Lung (tissue), 11 donors: ENCODE measurements at regions not wholly inside any gene's neighbourhood (a gene's known extent, or its start where the extent isn't known, plus 50 kb on each side); places are given as distances from the start of the nearest gene placed in this dataset.

Experiments used
- ATAC-seq: fragments of 200-7000 bp; cut with Tn5 transposase; one replicate; pipeline ENCODE4 v1.9.1; 2020; ENCODE audit warnings: moderate number of reproducible peaks; ENCODE audit not compliant: insufficient read depth, low FRiP score
- DNase-seq, 3 donors: peaks; one replicate each; pipeline ENCODE4 v3.0.0-alpha.2; 2013 to 2017
- H3K27ac ChIP-seq, 2 donors: one replicate each; pipeline ENCODE4 v1.5.1; 2013; ENCODE audit warnings: mild to moderate bottlenecking in 2 of 2, moderate library complexity in 2 of 2, control low read depth in 1 of 2, inconsistent platforms in 1 of 2, low read depth in 1 of 2, low read length in 1 of 2
- H3K27me3 ChIP-seq, 3 donors: one replicate each; pipeline ENCODE4 v1.5.1; 2013; ENCODE audit warnings: low read length in 2 of 3; ENCODE audit not compliant: control insufficient read depth in 3 of 3, insufficient read depth in 3 of 3
- H3K36me3 ChIP-seq, 4 donors: one replicate each; pipeline ENCODE4 v1.5.1; 2013; ENCODE audit warnings: low read length in 4 of 4, mild to moderate bottlenecking in 1 of 4, moderate library complexity in 1 of 4; ENCODE audit not compliant: control insufficient read depth in 4 of 4, insufficient read depth in 4 of 4
- H3K4me1 ChIP-seq, 5 donors: one replicate each; pipeline ENCODE4 v1.5.1; 2013; ENCODE audit warnings: low read length in 5 of 5, mild to moderate bottlenecking in 2 of 5, moderate library complexity in 1 of 5; ENCODE audit not compliant: control insufficient read depth in 5 of 5, insufficient read depth in 5 of 5
- H3K4me3 ChIP-seq: one replicate; pipeline ENCODE4 v1.5.1; 2013; ENCODE audit warnings: mild to moderate bottlenecking, control low read depth, moderate library complexity
- H3K9ac ChIP-seq, 2 donors: one replicate each; pipeline ENCODE4 v1.5.1; 2013; ENCODE audit warnings: low read length in 2 of 2, control low read depth in 1 of 2; ENCODE audit not compliant: insufficient read depth in 1 of 2
- H3K9me3 ChIP-seq, 4 donors: one replicate each; pipeline ENCODE4 v1.5.1; 2013; ENCODE audit warnings: low read length in 3 of 4, mild to moderate bottlenecking in 1 of 4, moderate library complexity in 1 of 4; ENCODE audit not compliant: control insufficient read depth in 4 of 4, insufficient read depth in 3 of 4
- WGBS, 2 donors: extraction: QIAGEN DNeasy Blood & Tissue Kit; methylation state at CpG; one replicate each; pipeline ENCODE4 v1.1.7; 2013; 5-methylcytosine and 5-hydroxymethylcytosine counted together
- TF ChIP-seq, protein P1 (sequence below): IDR thresholded peaks from 2 replicates; pipeline ENCODE4 v1.5.1; 2012; ENCODE audit warnings: mild to moderate bottlenecking; ENCODE audit errors: control extremely low read depth, extremely low read depth
- donor health status: control.
- donor health status: control.
- donor health status: Bipolar disorder and iron deficiency.
- donor health status: healthy.
- donor health status: DM: yes; HTN: yes; CAD: no.

- no peaks in the 10 kb centered on the region for H3K9me3 ChIP-seq
- peaks cover 0 to 5% (median 0%) of the 10 kb centered on the region in 5 donors for H3K4me1 ChIP-seq
- ATAC-seq (no peak), DNase-seq (no peak)
- no peak overlapping the region for H3K9ac ChIP-seq
- H3K36me3 ChIP-seq, result no peaks in the 10 kb centered on the region
- TF ChIP-seq, protein P1, sequence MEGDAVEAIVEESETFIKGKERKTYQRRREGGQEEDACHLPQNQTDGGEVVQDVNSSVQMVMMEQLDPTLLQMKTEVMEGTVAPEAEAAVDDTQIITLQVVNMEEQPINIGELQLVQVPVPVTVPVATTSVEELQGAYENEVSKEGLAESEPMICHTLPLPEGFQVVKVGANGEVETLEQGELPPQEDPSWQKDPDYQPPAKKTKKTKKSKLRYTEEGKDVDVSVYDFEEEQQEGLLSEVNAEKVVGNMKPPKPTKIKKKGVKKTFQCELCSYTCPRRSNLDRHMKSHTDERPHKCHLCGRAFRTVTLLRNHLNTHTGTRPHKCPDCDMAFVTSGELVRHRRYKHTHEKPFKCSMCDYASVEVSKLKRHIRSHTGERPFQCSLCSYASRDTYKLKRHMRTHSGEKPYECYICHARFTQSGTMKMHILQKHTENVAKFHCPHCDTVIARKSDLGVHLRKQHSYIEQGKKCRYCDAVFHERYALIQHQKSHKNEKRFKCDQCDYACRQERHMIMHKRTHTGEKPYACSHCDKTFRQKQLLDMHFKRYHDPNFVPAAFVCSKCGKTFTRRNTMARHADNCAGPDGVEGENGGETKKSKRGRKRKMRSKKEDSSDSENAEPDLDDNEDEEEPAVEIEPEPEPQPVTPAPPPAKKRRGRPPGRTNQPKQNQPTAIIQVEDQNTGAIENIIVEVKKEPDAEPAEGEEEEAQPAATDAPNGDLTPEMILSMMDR, result no peak
- H3K27me3 ChIP-seq, result no peaks in the 10 kb centered on the region
- 30 to 44% methylated on average over 8 of the region's 8 CpGs for WGBS, 2 donors
- no peak overlapping the region for H3K27ac ChIP-seq
- H3K4me3 ChIP-seq, result no peak overlapping the region
Measured at GRCh38 chr2:10971888-10972260, 60.1 kb downstream of the KCNF1 start.

- Histone ChIP-seq H3K9ac (no peak overlapping the region), H3K27ac (no peak overlapping the region), H3K9me3 (no peaks in the 10 kb centered on the region), H3K4me3 (no peak overlapping the region), H3K27me3 (no peaks in the 10 kb centered on the region), H3K36me3 (no peaks in the 10 kb centered on the region), H3K4me1 (peaks cover 0 to 15% (median 0%) of the 10 kb centered on the region in 5 donors)
- WGBS, 2 donors, result 88 to 89% methylated on average over 17 of the region's 17 CpGs
- TF ChIP-seq, protein P1, result no peak
- ATAC-seq (no peak), DNase-seq (no peak)
Measured at GRCh38 chr2:10972683-10973433, 61.1 kb downstream of the KCNF1 start.

- H3K4me3 ChIP-seq, result no peak overlapping the region
Measured at GRCh38 chr2:10973766-10974165, 62.0 kb downstream of the KCNF1 start.

More at GRCh38 chr2:10973766-10974165, 62.0 kb downstream of the KCNF1 start:
- ATAC-seq (no peak), DNase-seq (no peak)
- no peaks in the 10 kb centered on the region for H3K36me3 ChIP-seq
- H3K27me3 ChIP-seq, result no peaks in the 10 kb centered on the region
- H3K27ac ChIP-seq, result no peak overlapping the region
- peaks cover 0 to 23% (median 0%) of the 10 kb centered on the region in 5 donors for H3K4me1 ChIP-seq
- 78 to 85% methylated on average over 6 of the region's 6 CpGs for WGBS, 2 donors
- H3K9ac ChIP-seq, result no peak overlapping the region
- TF ChIP-seq, protein P1, result no peak
- H3K9me3 ChIP-seq, result no peaks in the 10 kb centered on the region
